ENCODE measurements at regions not wholly inside any gene's neighbourhood (a gene's known extent, or its start where the extent isn't known, plus 50 kb on each side); places are given as distances from the start of the nearest gene placed in this dataset.

DNA sequence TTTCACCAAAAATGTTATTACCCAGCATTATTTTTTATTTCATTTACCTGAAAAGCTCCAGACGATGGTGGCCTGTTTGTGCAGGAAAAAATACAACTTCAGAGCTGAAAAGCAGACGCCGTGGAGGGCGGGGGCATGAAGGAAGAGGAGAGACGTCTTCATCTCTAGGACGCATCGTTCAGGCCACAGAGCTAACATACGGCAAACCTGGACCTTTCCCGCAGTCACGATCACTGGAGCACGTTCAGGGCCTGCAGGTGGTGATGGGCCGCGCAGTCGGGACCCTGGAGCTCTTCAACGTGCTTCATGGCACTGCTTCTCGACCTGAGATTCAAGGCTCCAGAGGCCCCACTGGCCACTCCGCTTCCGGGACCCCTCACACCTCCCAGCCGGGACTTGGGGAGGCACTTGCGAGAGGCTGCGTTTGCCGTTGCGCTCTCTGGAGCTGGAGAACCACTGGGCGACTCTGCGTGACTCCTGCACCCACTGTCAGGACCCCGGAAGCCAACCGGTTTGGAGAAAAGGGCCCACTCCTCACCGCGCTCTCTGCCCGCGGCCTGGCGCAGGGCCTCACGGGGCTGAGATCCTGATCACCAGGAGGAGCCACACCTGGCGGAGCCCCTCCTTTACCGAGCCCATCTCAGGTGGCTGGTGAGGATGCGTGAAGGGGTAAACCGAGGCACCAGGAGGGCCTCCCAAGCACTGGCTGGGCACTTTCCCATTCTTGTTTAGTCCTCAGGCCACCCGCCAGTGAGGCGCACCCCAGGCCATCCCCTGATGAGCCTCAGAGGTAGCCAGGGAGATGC lies 164.4 kb upstream of the AFDN start:
- Mint-ChIP-seq H3K4me3 (no peak overlapping the region), H3K4me1 (peaks cover 65% of the 10 kb centered on the region), H3K27ac (ENCODE audit: unreplicated experiment) (no peak overlapping the region), H3K27me3 (ENCODE audit: low read depth) (peaks cover 13% of the 10 kb centered on the region), H3K9me3 (peaks cover 3% of the 10 kb centered on the region), H3K36me3 (ENCODE audit: low read depth) (no peaks in the 10 kb centered on the region)
- no peak for DNase-seq (ENCODE audit: low read depth, low spot score)
- TF ChIP-seq, protein P1, sequence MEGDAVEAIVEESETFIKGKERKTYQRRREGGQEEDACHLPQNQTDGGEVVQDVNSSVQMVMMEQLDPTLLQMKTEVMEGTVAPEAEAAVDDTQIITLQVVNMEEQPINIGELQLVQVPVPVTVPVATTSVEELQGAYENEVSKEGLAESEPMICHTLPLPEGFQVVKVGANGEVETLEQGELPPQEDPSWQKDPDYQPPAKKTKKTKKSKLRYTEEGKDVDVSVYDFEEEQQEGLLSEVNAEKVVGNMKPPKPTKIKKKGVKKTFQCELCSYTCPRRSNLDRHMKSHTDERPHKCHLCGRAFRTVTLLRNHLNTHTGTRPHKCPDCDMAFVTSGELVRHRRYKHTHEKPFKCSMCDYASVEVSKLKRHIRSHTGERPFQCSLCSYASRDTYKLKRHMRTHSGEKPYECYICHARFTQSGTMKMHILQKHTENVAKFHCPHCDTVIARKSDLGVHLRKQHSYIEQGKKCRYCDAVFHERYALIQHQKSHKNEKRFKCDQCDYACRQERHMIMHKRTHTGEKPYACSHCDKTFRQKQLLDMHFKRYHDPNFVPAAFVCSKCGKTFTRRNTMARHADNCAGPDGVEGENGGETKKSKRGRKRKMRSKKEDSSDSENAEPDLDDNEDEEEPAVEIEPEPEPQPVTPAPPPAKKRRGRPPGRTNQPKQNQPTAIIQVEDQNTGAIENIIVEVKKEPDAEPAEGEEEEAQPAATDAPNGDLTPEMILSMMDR (conservative IDR thresholded peaks at IDR 0.05), result no peak

DNA sequence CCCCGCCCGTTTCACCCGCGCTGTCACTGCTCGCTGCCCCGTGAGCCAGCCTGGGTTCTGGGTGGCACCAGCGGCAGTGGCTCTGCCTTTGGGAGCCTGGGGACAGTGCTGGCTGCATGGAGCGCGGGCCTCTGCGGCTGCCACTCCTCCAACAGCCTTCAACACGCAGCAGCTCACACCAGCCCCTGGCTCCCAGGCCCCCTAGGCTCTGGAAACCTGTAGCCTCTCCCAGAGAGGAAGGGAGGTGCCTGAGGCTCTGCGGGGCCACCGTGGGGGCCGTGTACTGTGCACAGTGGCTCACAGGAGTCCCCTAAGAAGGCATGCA lies 163.9 kb upstream of the AFDN start:
- no peak for DNase-seq (ENCODE audit: low read depth, low spot score)
- peaks cover 13% of the 10 kb centered on the region for H3K27me3 Mint-ChIP-seq (ENCODE audit: low read depth)
- no peaks in the 10 kb centered on the region for H3K36me3 Mint-ChIP-seq (ENCODE audit: low read depth)
- TF ChIP-seq, protein P1 (conservative IDR thresholded peaks at IDR 0.05), result no peak
- H3K27ac Mint-ChIP-seq (ENCODE audit: unreplicated experiment), result peak overlapping the region; percentile 78
- H3K4me3 Mint-ChIP-seq, result no peak overlapping the region
- peaks cover 3% of the 10 kb centered on the region for H3K9me3 Mint-ChIP-seq
- peaks cover 70% of the 10 kb centered on the region for H3K4me1 Mint-ChIP-seq

DNA sequence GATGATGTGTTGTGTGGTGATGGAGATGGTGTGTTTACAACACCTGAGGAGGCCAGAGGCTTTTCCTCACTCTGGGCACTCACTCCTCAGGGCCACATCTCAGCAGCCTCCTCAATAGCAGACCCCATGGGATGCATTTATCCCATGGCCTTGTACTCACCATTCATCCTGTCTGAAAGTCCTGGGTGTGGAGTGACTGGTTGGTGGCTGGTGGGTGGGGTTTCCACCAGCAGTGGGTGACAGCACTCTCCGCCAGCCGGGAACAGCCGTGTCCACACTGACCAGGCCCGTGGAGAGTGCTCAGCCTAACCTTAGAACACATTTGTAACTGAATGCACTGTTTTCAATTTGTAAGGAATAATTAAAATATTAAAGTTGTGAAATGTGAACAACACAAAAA lies 163.4 kb upstream of the AFDN start:
- Mint-ChIP-seq H3K4me1 (peaks cover 75% of the 10 kb centered on the region), H3K9me3 (no peaks in the 10 kb centered on the region), H3K27me3 (ENCODE audit: low read depth) (peaks cover 13% of the 10 kb centered on the region), H3K36me3 (ENCODE audit: low read depth) (no peaks in the 10 kb centered on the region), H3K27ac (ENCODE audit: unreplicated experiment) (peak overlapping the region; percentile 40), H3K4me3 (no peak overlapping the region)
- DNase-seq (ENCODE audit: low read depth, low spot score), result no peak
- TF ChIP-seq, protein P1 (conservative IDR thresholded peaks at IDR 0.05), result no peak

DNA sequence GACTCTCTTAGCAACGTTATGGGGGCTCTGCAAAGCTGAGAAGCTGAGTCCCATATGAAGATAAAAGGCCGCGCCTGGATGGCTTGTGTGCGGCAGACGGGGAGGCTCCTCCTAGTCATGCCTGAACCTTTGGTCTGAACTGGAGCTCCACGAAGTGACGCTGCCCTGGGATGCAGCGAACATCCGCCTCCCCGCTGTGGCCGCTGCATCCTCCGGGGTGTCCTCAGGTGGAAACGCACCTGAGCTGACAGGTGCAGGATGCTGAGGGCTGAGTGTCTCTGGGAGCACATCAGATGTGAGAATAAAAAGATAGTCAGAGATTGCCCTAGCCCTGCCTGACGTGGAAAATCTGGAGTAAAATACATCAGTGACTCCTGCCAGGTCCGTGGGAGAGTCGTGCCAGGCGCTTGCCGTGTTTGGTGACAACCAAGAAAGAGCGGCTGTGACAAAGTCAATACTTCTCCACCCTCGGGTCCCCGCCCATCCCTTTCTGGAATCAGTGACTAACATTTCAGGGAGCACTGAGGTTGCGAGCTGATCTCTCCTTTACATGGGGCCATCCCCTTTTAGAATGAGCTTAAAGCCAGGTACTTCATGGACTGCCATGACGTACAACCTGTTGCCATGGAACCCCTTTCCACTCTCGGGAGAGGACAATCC lies 162.8 kb upstream of the AFDN start:
- Mint-ChIP-seq H3K27ac (ENCODE audit: unreplicated experiment) (no peak overlapping the region), H3K9me3 (no peaks in the 10 kb centered on the region), H3K36me3 (ENCODE audit: low read depth) (no peaks in the 10 kb centered on the region), H3K4me3 (no peak overlapping the region), H3K27me3 (ENCODE audit: low read depth) (peaks cover 13% of the 10 kb centered on the region), H3K4me1 (peaks cover 72% of the 10 kb centered on the region)
- DNase-seq (ENCODE audit: low read depth, low spot score), result no peak
- TF ChIP-seq, protein P1 (conservative IDR thresholded peaks at IDR 0.05), result no peak

DNA sequence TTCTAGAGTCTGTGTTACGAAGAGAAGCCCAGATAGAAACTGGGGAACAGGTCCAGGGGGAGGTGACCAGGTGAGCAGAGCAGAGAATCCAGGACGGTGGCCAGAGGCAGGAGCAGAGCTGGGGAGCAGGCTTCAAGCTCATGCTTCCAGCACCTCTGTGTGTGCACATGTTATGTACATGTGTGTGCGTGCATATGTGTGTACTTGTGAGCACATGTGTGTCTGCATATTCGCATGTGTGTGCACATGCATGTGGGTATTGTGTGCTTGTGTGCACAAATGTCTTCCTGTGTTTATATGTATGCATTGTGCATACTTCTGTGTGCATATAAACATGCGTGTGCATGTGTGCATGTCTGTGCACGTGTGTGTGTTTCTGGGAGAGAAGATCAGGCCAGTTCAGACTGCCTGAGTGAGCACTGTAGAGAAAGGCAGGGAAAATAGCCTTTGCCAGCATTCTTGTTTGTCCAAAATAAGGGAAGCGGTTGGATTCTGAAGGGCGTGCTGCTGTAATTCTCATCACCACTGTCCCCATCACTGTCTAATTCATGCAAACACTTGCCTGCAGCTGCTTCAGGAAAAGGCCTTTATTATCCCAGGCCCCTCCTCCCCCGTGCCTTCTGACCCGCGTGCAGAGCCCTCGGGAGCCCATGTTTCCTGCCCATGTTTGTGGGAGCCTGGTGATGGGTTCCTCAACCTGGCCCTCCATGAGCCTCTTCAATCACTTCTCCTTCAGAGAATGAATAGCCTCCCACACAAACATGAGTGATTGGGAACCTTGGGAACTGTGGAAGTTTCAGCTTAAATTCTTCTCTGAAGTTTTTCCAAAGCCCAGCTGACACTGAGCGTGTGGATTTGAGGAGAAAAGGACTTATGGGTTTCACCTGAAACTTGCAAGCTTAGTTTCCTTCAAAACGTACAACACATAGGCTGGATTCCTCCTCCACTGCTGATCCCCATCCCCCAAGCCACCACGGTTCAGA lies 161.7 kb upstream of the AFDN start:
- H3K4me1 Mint-ChIP-seq, result peaks cover 67% of the 10 kb centered on the region
- H3K9me3 Mint-ChIP-seq, result no peaks in the 10 kb centered on the region
- DNase-seq (ENCODE audit: low read depth, low spot score), result no peak
- H3K4me3 Mint-ChIP-seq, result no peak overlapping the region
- TF ChIP-seq, protein P1 (conservative IDR thresholded peaks at IDR 0.05), result no peak
- no peak overlapping the region for H3K27ac Mint-ChIP-seq (ENCODE audit: unreplicated experiment)
- H3K36me3 Mint-ChIP-seq (ENCODE audit: low read depth), result no peaks in the 10 kb centered on the region
- peaks cover 13% of the 10 kb centered on the region for H3K27me3 Mint-ChIP-seq (ENCODE audit: low read depth)
